SK-N-MC (cell line): ENCODE measurements at regions not wholly inside any gene's neighbourhood (a gene's known extent, or its start where the extent isn't known, plus 50 kb on each side); places are given as distances from the start of the nearest gene placed in this dataset.

Experiments
- EZH2 ChIP-seq: fragments of 200-600 bp; sonication (generic); IDR thresholded peaks from one replicate; pipeline ENCODE4 v1.6.1; 2017; ENCODE audit warnings: antibody characterized with exemption
- FOXP2 ChIP-seq: optimal IDR thresholded peaks from 2 replicates; pipeline ENCODE3; 2011; ENCODE audit warnings: mild to moderate bottlenecking, moderate library complexity; ENCODE audit not compliant: insufficient read depth; ENCODE audit errors: extremely low read length, control extremely low read depth
- POLR2AphosphoS5 ChIP-seq: IDR thresholded peaks from 2 replicates; pipeline ENCODE4 v1.6.1; 2012; ENCODE audit warnings: mild to moderate bottlenecking, low read depth, low read length, borderline replicate concordance

DNA sequence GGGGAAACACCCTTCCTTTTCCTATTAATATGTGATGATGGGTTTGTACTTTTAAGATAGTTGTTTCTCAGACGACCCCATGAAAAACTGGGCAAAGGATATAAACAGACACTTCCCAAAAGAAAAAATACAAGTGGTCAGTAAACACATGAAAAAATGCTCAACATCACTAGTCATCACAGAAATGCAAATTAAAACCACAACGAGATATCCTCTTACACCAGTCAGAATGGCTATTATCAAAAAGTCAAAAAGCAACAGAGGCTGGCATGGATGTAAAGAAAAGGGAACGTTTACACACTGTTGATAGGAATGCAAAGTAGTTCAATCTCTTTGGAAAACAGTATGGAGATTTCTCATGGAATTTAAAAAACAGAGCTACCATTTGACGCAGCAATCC, 111.4 kb upstream of the ZEB1 start:
- TF ChIP-seq EZH2: no peak
- TF ChIP-seq POLR2AphosphoS5: no peak
- no peak for TF ChIP-seq FOXP2
